ENCODE measurements at regions not wholly inside any gene's neighbourhood (a gene's known extent, or its start where the extent isn't known, plus 50 kb on each side); places are given as distances from the start of the nearest gene placed in this dataset.
"Not testable (repeated sequence)": the region's sequence is repeated elsewhere in the genome, so short reads cannot be mapped to it uniquely, and the experiment has no call there.

GRCh38 chr6:126682440-126682839 is 342.5 kb downstream of the CENPW start:
- no peak for DNase-seq

- no peak for DNase-seq
Observed at GRCh38 chr6:126685182-126685581, 345.3 kb downstream of the CENPW start.

- DNase-seq: no peak
Observed at GRCh38 chr6:126696921-126697693, 357.2 kb downstream of the CENPW start.

- DNase-seq: no peak
Observed at GRCh38 chr6:126698732-126699240, 358.9 kb downstream of the CENPW start.

GRCh38 chr6:126701676-126702560 is 362.0 kb downstream of the CENPW start:
- no peak for DNase-seq

GRCh38 chr6:126716032-126716431 is 376.1 kb downstream of the CENPW start:
- DNase-seq: no peak

GRCh38 chr6:126716826-126717509 is 377.1 kb downstream of the CENPW start:
- no peak for DNase-seq

- no peak for DNase-seq
Observed at GRCh38 chr6:126718600-126719327, 378.8 kb downstream of the CENPW start.

- no peak for DNase-seq
Observed at GRCh38 chr6:126720304-126720703, 380.4 kb downstream of the CENPW start.

- DNase-seq: no peak
Observed at GRCh38 chr6:126721581-126722160, 381.8 kb downstream of the CENPW start.

GRCh38 chr6:126722411-126722810 is 382.5 kb downstream of the CENPW start:
- DNase-seq: no peak

- no peak for DNase-seq
Observed at GRCh38 chr6:126723541-126724170, 383.7 kb downstream of the CENPW start.

GRCh38 chr6:126724821-126725220 is 384.9 kb downstream of the CENPW start:
- no peak for DNase-seq

GRCh38 chr6:126726454-126726853 is 386.5 kb downstream of the CENPW start:
- DNase-seq: not testable (repeated sequence)

- no peak for DNase-seq
Observed at GRCh38 chr6:126738146-126738545, 380.3 kb upstream of the RSPO3 start.

- DNase-seq: no peak
Observed at GRCh38 chr6:126738641-126739040, 379.8 kb upstream of the RSPO3 start.

GRCh38 chr6:126743076-126743475 is 375.4 kb upstream of the RSPO3 start:
- DNase-seq: no peak

- DNase-seq: no peak
Observed at GRCh38 chr6:126747728-126748540, 370.5 kb upstream of the RSPO3 start.

GRCh38 chr6:126753606-126754005 is 364.9 kb upstream of the RSPO3 start:
- no peak for DNase-seq

- no peak for DNase-seq
Observed at GRCh38 chr6:126761854-126762253, 356.6 kb upstream of the RSPO3 start.

GRCh38 chr6:126764104-126764503 is 354.4 kb upstream of the RSPO3 start:
- DNase-seq: no peak

All from inflammatory macrophage treated with lipopolysaccharide for 1 hour (primary cell).